HEK293 (cell line): ENCODE measurements at regions not wholly inside any gene's neighbourhood (a gene's known extent, or its start where the extent isn't known, plus 50 kb on each side); places are given as distances from the start of the nearest gene placed in this dataset.

ENCODE experiments used
- CTCF ChIP-seq: fragments of 450-650 bp; formaldehyde crosslinking; IDR thresholded peaks from 2 replicates; pipeline ENCODE4 v1.5.1; 2016; ENCODE audit warnings: missing biosample characterization, missing genetic modification characterization
- ZBTB44 ChIP-seq: fragments of 450-650 bp; IDR thresholded peaks from 2 replicates; pipeline ENCODE4 v1.5.1; 2018; ENCODE audit warnings: missing biosample characterization, mild to moderate bottlenecking, missing genetic modification characterization
- ZNF660 ChIP-seq: fragments of 450-650 bp; IDR thresholded peaks from 2 replicates; pipeline ENCODE4 v1.5.1; 2018; ENCODE audit warnings: missing biosample characterization, mild to moderate bottlenecking, missing genetic modification characterization
- ZSCAN16 ChIP-seq: fragments of 450-650 bp; formaldehyde crosslinking; IDR thresholded peaks from 2 replicates; pipeline ENCODE4 v1.5.1; 2016; ENCODE audit warnings: missing biosample characterization, missing genetic modification characterization

- no peak for TF ChIP-seq ZNF660 (tag by site-specific recombination)
- TF ChIP-seq ZBTB44 (tag by site-specific recombination) = no peak
- TF ChIP-seq CTCF (tag by site-specific recombination) = no peak
- TF ChIP-seq ZSCAN16 = no peak
Observed at GRCh38 chr6:170072246-170072645, 218.6 kb downstream of the DLL1 start.
